SK-N-SH (cell line): ENCODE measurements at regions not wholly inside any gene's neighbourhood (a gene's known extent, or its start where the extent isn't known, plus 50 kb on each side); places are given as distances from the start of the nearest gene placed in this dataset.

ENCODE experiments used
- CTCF ChIA-PET: fragments of 300-600, 350-600 bp; formaldehyde crosslinking; extraction: SDS; loops from one replicate; lab custom pipeline; 2021; lab: Yijun Ruan, JAX
- POLR2A ChIA-PET: fragments of 350-600 bp; sonication (Branson Sonifier 250); formaldehyde crosslinking; extraction: SDS; loops from one replicate; lab custom pipeline; 2020; ENCODE audit warnings: antibody characterized with exemption, inconsistent platforms; lab: Yijun Ruan, JAX
- DNase-seq: peaks from one replicate; pipeline ENCODE4 v3.0.0; 2012
- H2AFZ ChIP-seq: fragments of 200-600 bp; sonication (generic); 2 replicates; pipeline ENCODE4 v1.8.1; 2016; ENCODE audit warnings: antibody characterized with exemption, mild to moderate bottlenecking, low read depth
- H3F3A ChIP-seq: fragments of 200-600 bp; sonication (generic); replicated peaks from 2 replicates; pipeline ENCODE3; 2016; ENCODE audit warnings: antibody characterized with exemption, mild to moderate bottlenecking; ENCODE audit not compliant: insufficient read depth
- H3K27ac ChIP-seq, 2 experiments: fragments of 200-500 bp in 1 of 2; fragments of 200-600 bp in 1 of 2; sonication (Bioruptor generic) in 1 of 2; sonication (generic), shearing (Covaris generic) in 1 of 2; 2 replicates each; pipeline versions ENCODE4 v1.5.1 to v1.6.1; 2014 to 2016; ENCODE audit warnings: low read depth in 2 of 2, inconsistent platforms in 1 of 2, low read length in 1 of 2, mild to moderate bottlenecking in 1 of 2, mixed read lengths in 1 of 2
- H3K27me3 ChIP-seq: fragments of 200-600 bp; sonication (generic), shearing (Covaris generic); 2 replicates; pipeline ENCODE4 v1.6.1; 2016; ENCODE audit warnings: mixed run types; ENCODE audit not compliant: insufficient read depth
- H3K36me3 ChIP-seq, 2 experiments: fragments of 200-500 bp in 1 of 2; fragments of 200-600 bp in 1 of 2; sonication (Bioruptor generic) in 1 of 2; sonication (generic) in 1 of 2; replicated peaks in 1 of 2; 2 replicates each; pipeline versions ENCODE3 to v1.5.1; 2014 to 2016; ENCODE audit warnings: low read length in 1 of 2, mild to moderate bottlenecking in 1 of 2; ENCODE audit not compliant: insufficient read depth in 2 of 2, control insufficient read depth in 1 of 2
- H3K4me1 ChIP-seq, 2 experiments: fragments of 200-500 bp in 1 of 2; fragments of 200-600 bp in 1 of 2; sonication (Bioruptor generic) in 1 of 2; sonication (generic), shearing (Covaris generic) in 1 of 2; 2 replicates each; pipeline versions ENCODE4 v1.5.1 to v1.6.1; 2014 to 2016; ENCODE audit warnings: low read depth in 1 of 2, low read length in 1 of 2, mixed run types in 1 of 2; ENCODE audit not compliant: insufficient read depth in 2 of 2, control insufficient read depth in 1 of 2
- H3K4me2 ChIP-seq: fragments of 200-600 bp; sonication (generic), shearing (Covaris generic); 2 replicates; pipeline ENCODE4 v1.6.1; 2017; ENCODE audit warnings: mixed run types
- H3K4me3 ChIP-seq, 2 experiments: fragments of 200-500 bp in 1 of 2; fragments of 200-600 bp in 1 of 2; sonication (Bioruptor generic) in 1 of 2; sonication (generic), shearing (Covaris generic) in 1 of 2; 2 replicates each; pipeline versions ENCODE4 v1.5.1 to v1.8.1; 2014 to 2016; ENCODE audit warnings: low read depth in 2 of 2, inconsistent platforms in 1 of 2, low read length in 1 of 2, mild to moderate bottlenecking in 1 of 2, mixed read lengths in 1 of 2, moderate library complexity in 1 of 2
- H3K79me2 ChIP-seq: fragments of 200-600 bp; sonication (generic); 2 replicates; pipeline ENCODE4 v1.8.1; 2017; ENCODE audit warnings: mild to moderate bottlenecking; ENCODE audit not compliant: insufficient read depth
- H3K9ac ChIP-seq: fragments of 200-600 bp; sonication (generic); 2 replicates; pipeline ENCODE4 v1.6.1; 2017; ENCODE audit warnings: mixed run types
- H3K9me2 ChIP-seq: fragments of 200-600 bp; sonication (generic); 2 replicates; pipeline ENCODE4 v1.6.1; 2017; ENCODE audit warnings: mixed run types
- H3K9me3 ChIP-seq: fragments of 200-600 bp; sonication (generic); 2 replicates; pipeline ENCODE4 v1.6.1; 2017; ENCODE audit warnings: mixed run types, mild to moderate bottlenecking, moderate library complexity
- H4K20me1 ChIP-seq: fragments of 200-600 bp; sonication (generic); 2 replicates; pipeline ENCODE4 v1.6.1; 2017; ENCODE audit warnings: mild to moderate bottlenecking, mixed run types; ENCODE audit not compliant: insufficient read depth
- JUND ChIP-seq: IDR thresholded peaks from 2 replicates; pipeline ENCODE4 v1.4.0; 2012
- MXI1 ChIP-seq: IDR thresholded peaks from 2 replicates; pipeline ENCODE4 v1.6.1; 2012; ENCODE audit warnings: mild to moderate bottlenecking, low read depth, low read length, improper control_type of control experiment
- NFIC ChIP-seq: IDR thresholded peaks from 2 replicates; pipeline ENCODE4 v1.4.0; 2012; ENCODE audit warnings: borderline replicate concordance
- NRF1 ChIP-seq: IDR thresholded peaks from 2 replicates; pipeline ENCODE4 v1.6.1; 2012; ENCODE audit warnings: low read depth, mild to moderate bottlenecking, low read length
- POLR2AphosphoS5 ChIP-seq: IDR thresholded peaks from 2 replicates; pipeline ENCODE4 v1.6.1; 2012; ENCODE audit warnings: low read depth, low read length
- RAD21 ChIP-seq: IDR thresholded peaks from 2 replicates; pipeline ENCODE4 v1.6.1; 2012; ENCODE audit warnings: mild to moderate bottlenecking, low read length
- RCOR1 ChIP-seq: fragments of 150-350 bp; IDR thresholded peaks from 2 replicates; pipeline ENCODE4 v1.6.1; 2017; ENCODE audit warnings: antibody characterized with exemption, low read length
- RXRA ChIP-seq: IDR thresholded peaks from 2 replicates; pipeline ENCODE4 v1.4.0; 2012; ENCODE audit warnings: low read depth, mild to moderate bottlenecking, borderline replicate concordance
- SIN3A ChIP-seq: IDR thresholded peaks from 2 replicates; pipeline ENCODE4 v1.6.1; 2012; ENCODE audit warnings: low read depth, mild to moderate bottlenecking, low read length, moderate library complexity, borderline replicate concordance
- SMC3 ChIP-seq: IDR thresholded peaks from 2 replicates; pipeline ENCODE4 v1.6.1; 2012; ENCODE audit warnings: low read depth, low read length, improper control_type of control experiment
- TAF1 ChIP-seq: IDR thresholded peaks from 2 replicates; pipeline ENCODE4 v1.6.1; 2012; ENCODE audit warnings: low read depth, mild to moderate bottlenecking, low read length, moderate library complexity, borderline replicate concordance
- TCF12 ChIP-seq: IDR thresholded peaks from 2 replicates; pipeline ENCODE4 v1.4.0; 2012
- YY1 ChIP-seq: IDR thresholded peaks from 2 replicates; pipeline ENCODE4 v1.4.0; 2012; ENCODE audit warnings: low read depth, mild to moderate bottlenecking
- WGBS: methylation state at CpG from one replicate; pipeline ENCODE4 v1.1.6; 2017; ENCODE audit warnings: low lambda C conversion rate; 5-methylcytosine and 5-hydroxymethylcytosine counted together
- TF ChIP-seq, protein P1 (sequence below): IDR thresholded peaks from 2 replicates; pipeline ENCODE4 v1.4.0; 2012; ENCODE audit warnings: low read depth, borderline replicate concordance
- TF ChIP-seq, protein P2 (sequence below): fragments of 200-600 bp; sonication (generic); IDR thresholded peaks from 2 replicates; pipeline ENCODE4 v1.6.1; 2017; ENCODE audit warnings: antibody characterized with exemption, mild to moderate bottlenecking, moderate library complexity
- TF ChIP-seq, protein P3 (sequence below): IDR thresholded peaks from 2 replicates; pipeline ENCODE4 v1.6.1; 2012; ENCODE audit warnings: mild to moderate bottlenecking, low read depth, low read length, moderate library complexity
- TF ChIP-seq, protein P4 (sequence below): fragments of 150-350 bp; IDR thresholded peaks from 2 replicates; pipeline ENCODE4 v1.6.1; 2017; ENCODE audit warnings: antibody characterized with exemption, low read length, low read depth, borderline replicate concordance
- TF ChIP-seq, protein P5 (sequence below): IDR thresholded peaks from 2 replicates; pipeline ENCODE4; 2012

DNA sequence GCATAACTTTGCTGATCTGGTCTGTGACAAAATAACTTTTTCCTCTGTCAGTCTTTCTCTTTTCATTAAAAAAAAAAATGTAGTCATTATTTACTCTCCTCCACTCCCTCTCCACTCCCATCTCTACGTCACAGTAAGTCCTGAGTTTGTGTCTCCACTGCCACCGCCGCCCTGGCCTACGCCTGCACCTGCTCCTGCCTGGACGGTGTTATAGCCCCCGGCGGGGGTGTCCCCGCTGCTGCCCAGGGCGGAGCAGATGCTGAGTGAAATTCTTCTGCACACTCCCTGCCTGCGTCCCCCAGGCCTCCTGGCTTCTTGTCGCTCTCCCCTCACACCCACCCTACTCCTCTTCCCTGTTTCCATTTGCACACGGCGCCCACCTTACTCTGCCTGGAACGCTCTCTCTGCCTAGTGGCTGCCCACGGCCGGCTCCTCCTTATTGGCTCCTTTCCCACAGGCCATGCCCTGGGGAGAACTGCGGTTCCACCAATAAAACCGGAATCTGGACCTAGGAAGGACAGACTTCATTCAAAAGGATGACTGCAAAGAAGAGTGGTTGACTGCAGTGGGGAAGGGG lies 55.2 kb upstream of the C1orf174 start:
- no peaks in the 10 kb centered on the region for H3K4me1 ChIP-seq
- H3K4me2 ChIP-seq, result no peak overlapping the region
- H3K9me3 ChIP-seq, result no peaks in the 10 kb centered on the region
- no peak overlapping the region for H3K27ac ChIP-seq
- no peaks in the 10 kb centered on the region for H3F3A ChIP-seq
- H3K4me3 ChIP-seq, result no peak overlapping the region
- H3K36me3 ChIP-seq, result no peaks in the 10 kb centered on the region
- CTCF ChIA-PET, result no interaction called here
- H2AFZ ChIP-seq, result no peak overlapping the region
- H3K79me2 ChIP-seq, result no peaks in the 10 kb centered on the region
- POLR2A ChIA-PET, result no interaction called here
- no peak for DNase-seq
- 24% methylated on average over 18 of the region's 18 CpGs for WGBS
- no peaks in the 10 kb centered on the region for H4K20me1 ChIP-seq
- no peaks in the 10 kb centered on the region for H3K27me3 ChIP-seq
- TF ChIP-seq NFIC (no peak), MXI1 (no peak), POLR2AphosphoS5 (no peak), RCOR1 (no peak), SMC3 (no peak), SIN3A (no peak), JUND (no peak), RAD21 (no peak), TCF12 (no peak), YY1 (no peak), RXRA (no peak), TAF1 (no peak), NRF1 (no peak)
- TF ChIP-seq, protein P1, sequence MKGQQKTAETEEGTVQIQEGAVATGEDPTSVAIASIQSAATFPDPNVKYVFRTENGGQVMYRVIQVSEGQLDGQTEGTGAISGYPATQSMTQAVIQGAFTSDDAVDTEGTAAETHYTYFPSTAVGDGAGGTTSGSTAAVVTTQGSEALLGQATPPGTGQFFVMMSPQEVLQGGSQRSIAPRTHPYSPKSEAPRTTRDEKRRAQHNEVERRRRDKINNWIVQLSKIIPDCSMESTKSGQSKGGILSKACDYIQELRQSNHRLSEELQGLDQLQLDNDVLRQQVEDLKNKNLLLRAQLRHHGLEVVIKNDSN, result no peak
- TF ChIP-seq, protein P2, sequence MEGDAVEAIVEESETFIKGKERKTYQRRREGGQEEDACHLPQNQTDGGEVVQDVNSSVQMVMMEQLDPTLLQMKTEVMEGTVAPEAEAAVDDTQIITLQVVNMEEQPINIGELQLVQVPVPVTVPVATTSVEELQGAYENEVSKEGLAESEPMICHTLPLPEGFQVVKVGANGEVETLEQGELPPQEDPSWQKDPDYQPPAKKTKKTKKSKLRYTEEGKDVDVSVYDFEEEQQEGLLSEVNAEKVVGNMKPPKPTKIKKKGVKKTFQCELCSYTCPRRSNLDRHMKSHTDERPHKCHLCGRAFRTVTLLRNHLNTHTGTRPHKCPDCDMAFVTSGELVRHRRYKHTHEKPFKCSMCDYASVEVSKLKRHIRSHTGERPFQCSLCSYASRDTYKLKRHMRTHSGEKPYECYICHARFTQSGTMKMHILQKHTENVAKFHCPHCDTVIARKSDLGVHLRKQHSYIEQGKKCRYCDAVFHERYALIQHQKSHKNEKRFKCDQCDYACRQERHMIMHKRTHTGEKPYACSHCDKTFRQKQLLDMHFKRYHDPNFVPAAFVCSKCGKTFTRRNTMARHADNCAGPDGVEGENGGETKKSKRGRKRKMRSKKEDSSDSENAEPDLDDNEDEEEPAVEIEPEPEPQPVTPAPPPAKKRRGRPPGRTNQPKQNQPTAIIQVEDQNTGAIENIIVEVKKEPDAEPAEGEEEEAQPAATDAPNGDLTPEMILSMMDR, result no peak
- TF ChIP-seq, protein P3, sequence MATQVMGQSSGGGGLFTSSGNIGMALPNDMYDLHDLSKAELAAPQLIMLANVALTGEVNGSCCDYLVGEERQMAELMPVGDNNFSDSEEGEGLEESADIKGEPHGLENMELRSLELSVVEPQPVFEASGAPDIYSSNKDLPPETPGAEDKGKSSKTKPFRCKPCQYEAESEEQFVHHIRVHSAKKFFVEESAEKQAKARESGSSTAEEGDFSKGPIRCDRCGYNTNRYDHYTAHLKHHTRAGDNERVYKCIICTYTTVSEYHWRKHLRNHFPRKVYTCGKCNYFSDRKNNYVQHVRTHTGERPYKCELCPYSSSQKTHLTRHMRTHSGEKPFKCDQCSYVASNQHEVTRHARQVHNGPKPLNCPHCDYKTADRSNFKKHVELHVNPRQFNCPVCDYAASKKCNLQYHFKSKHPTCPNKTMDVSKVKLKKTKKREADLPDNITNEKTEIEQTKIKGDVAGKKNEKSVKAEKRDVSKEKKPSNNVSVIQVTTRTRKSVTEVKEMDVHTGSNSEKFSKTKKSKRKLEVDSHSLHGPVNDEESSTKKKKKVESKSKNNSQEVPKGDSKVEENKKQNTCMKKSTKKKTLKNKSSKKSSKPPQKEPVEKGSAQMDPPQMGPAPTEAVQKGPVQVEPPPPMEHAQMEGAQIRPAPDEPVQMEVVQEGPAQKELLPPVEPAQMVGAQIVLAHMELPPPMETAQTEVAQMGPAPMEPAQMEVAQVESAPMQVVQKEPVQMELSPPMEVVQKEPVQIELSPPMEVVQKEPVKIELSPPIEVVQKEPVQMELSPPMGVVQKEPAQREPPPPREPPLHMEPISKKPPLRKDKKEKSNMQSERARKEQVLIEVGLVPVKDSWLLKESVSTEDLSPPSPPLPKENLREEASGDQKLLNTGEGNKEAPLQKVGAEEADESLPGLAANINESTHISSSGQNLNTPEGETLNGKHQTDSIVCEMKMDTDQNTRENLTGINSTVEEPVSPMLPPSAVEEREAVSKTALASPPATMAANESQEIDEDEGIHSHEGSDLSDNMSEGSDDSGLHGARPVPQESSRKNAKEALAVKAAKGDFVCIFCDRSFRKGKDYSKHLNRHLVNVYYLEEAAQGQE, result no peak
- TF ChIP-seq, protein P4, sequence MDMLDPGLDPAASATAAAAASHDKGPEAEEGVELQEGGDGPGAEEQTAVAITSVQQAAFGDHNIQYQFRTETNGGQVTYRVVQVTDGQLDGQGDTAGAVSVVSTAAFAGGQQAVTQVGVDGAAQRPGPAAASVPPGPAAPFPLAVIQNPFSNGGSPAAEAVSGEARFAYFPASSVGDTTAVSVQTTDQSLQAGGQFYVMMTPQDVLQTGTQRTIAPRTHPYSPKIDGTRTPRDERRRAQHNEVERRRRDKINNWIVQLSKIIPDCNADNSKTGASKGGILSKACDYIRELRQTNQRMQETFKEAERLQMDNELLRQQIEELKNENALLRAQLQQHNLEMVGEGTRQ, result no peak
- TF ChIP-seq, protein P5, sequence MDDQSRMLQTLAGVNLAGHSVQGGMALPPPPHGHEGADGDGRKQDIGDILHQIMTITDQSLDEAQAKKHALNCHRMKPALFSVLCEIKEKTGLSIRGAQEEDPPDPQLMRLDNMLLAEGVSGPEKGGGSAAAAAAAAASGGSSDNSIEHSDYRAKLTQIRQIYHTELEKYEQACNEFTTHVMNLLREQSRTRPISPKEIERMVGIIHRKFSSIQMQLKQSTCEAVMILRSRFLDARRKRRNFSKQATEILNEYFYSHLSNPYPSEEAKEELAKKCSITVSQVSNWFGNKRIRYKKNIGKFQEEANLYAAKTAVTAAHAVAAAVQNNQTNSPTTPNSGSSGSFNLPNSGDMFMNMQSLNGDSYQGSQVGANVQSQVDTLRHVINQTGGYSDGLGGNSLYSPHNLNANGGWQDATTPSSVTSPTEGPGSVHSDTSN, result no peak
- no peak overlapping the region for H3K9ac ChIP-seq
- H3K9me2 ChIP-seq, result no peaks in the 10 kb centered on the region
